ENCODE measurements at regions not wholly inside any gene's neighbourhood (a gene's known extent, or its start where the extent isn't known, plus 50 kb on each side); places are given as distances from the start of the nearest gene placed in this dataset.
"Not testable (repeated sequence)": the region's sequence is repeated elsewhere in the genome, so short reads cannot be mapped to it uniquely, and the experiment has no call there.

GRCh38 chr7:131031099-131031868 is 296.4 kb upstream of the MKLN1 start:
- Histone ChIP-seq H3K27me3 (ENCODE audit: control insufficient read depth, insufficient read depth, low read length) (no peaks in the 10 kb centered on the region), H3K36me3 (ENCODE audit: control insufficient read depth, insufficient read depth, low read length) (no peaks in the 10 kb centered on the region), H3K27ac (ENCODE audit: low read depth, low read length) (no peak overlapping the region), H3K4me1 (ENCODE audit: control insufficient read depth, insufficient read depth, low read length) (no peaks in the 10 kb centered on the region), H3K9ac (ENCODE audit: low read depth, low read length) (no peak overlapping the region), H3K9me3 (ENCODE audit: control insufficient read depth, insufficient read depth, low read length) (no peaks in the 10 kb centered on the region), H3K4me3 (ENCODE audit: low read depth, low read length) (no peak overlapping the region)

DNA sequence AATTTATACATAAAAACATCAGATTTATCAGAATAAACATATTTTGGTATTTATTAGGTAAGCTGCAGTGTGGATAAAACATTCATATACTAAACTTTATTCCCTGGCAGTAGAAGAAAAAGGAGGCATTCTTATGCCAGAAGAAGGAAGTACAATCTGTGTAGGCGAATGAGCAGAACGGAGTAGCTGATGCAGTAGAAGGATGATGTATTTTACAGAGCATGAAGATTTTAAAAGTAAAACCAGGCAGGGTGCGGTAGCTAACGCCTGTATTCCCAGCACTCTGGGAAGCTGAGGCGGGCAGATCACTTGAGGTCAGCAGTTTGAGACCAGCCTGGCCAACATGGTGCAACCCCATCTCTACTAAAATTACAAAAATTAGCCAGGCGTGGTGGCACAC is 294.9 kb upstream of the MKLN1 start:
- Histone ChIP-seq H3K9me3 (ENCODE audit: control insufficient read depth, insufficient read depth, low read length) (no peaks in the 10 kb centered on the region), H3K4me1 (ENCODE audit: control insufficient read depth, insufficient read depth, low read length) (no peaks in the 10 kb centered on the region), H3K4me3 (ENCODE audit: low read depth, low read length) (no peak overlapping the region), H3K27ac (ENCODE audit: low read depth, low read length) (no peak overlapping the region), H3K27me3 (ENCODE audit: control insufficient read depth, insufficient read depth, low read length) (no peaks in the 10 kb centered on the region), H3K9ac (ENCODE audit: low read depth, low read length) (no peak overlapping the region), H3K36me3 (ENCODE audit: control insufficient read depth, insufficient read depth, low read length) (no peaks in the 10 kb centered on the region)

GRCh38 chr7:131034166-131034881 is 293.4 kb upstream of the MKLN1 start:
- Histone ChIP-seq H3K9me3 (ENCODE audit: control insufficient read depth, insufficient read depth, low read length) (no peaks in the 10 kb centered on the region), H3K27ac (ENCODE audit: low read depth, low read length) (no peak overlapping the region), H3K36me3 (ENCODE audit: control insufficient read depth, insufficient read depth, low read length) (no peaks in the 10 kb centered on the region), H3K27me3 (ENCODE audit: control insufficient read depth, insufficient read depth, low read length) (no peaks in the 10 kb centered on the region), H3K4me3 (ENCODE audit: low read depth, low read length) (no peak overlapping the region), H3K9ac (ENCODE audit: low read depth, low read length) (no peak overlapping the region), H3K4me1 (ENCODE audit: control insufficient read depth, insufficient read depth, low read length) (no peaks in the 10 kb centered on the region)

DNA sequence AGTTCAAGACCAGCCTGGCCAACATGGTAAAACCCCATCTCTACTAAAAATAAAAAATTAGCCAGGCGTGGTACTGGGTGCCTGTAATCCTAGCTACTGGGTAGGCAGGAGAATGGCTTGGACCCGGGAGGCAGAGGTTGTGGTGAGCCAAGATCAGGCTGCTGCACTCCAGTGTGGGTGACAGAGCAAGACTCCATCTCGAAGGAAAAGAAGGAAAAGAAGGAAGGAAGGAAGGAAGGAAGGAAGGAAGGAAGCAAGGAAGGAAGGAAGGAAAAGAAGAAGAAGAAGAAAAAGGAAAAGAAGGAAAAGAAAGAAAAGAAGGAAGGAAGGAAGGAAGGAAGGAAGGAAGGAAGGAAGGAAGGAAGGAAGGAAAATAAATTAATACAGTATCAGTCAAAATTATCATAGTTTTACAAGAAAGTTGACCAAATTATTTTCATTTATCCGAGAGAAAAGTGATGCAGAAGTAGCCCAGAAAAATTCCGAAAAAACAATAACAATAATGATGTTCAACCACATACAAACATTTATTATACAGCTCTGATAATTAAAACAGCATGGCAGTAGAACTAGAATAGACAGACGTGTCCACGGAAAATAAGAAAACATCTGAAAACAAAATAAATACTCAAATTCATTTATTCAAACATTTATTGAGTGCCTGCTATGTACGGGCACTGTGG is 292.4 kb upstream of the MKLN1 start:
- H3K4me1 ChIP-seq (ENCODE audit: control insufficient read depth, insufficient read depth, low read length): no peaks in the 10 kb centered on the region
- H3K27me3 ChIP-seq (ENCODE audit: control insufficient read depth, insufficient read depth, low read length): no peaks in the 10 kb centered on the region
- no peaks in the 10 kb centered on the region for H3K9me3 ChIP-seq (ENCODE audit: control insufficient read depth, insufficient read depth, low read length)
- no peak overlapping the region for H3K27ac ChIP-seq (ENCODE audit: low read depth, low read length)
- H3K36me3 ChIP-seq (ENCODE audit: control insufficient read depth, insufficient read depth, low read length): no peaks in the 10 kb centered on the region
- H3K4me3 ChIP-seq (ENCODE audit: low read depth, low read length): no peak overlapping the region
- no peak overlapping the region for H3K9ac ChIP-seq (ENCODE audit: low read depth, low read length)

DNA sequence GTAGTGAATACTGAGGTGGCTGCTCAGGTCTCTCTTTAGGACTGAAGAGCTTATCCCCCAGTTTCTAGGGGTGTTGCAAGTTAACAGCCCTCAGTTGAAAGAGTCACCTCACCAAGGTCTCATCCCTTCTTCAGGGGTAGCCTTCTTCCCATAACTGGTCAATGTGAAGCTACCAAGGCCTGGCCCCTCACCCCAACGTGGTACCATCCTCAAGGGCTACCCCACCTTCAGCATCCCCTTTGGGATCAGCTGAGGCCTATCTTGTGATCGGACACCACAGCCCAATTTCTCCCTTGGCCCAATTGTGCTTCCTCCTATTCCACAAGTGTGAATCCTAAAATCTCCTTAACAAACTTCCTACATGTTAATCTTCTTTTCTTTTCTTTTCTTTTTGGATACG is 289.5 kb upstream of the MKLN1 start:
- Histone ChIP-seq H3K4me3 (ENCODE audit: low read depth, low read length) (no peak overlapping the region), H3K4me1 (ENCODE audit: control insufficient read depth, insufficient read depth, low read length) (peaks cover 19% of the 10 kb centered on the region), H3K27ac (ENCODE audit: low read depth, low read length) (no peak overlapping the region), H3K36me3 (ENCODE audit: control insufficient read depth, insufficient read depth, low read length) (no peaks in the 10 kb centered on the region), H3K9ac (ENCODE audit: low read depth, low read length) (no peak overlapping the region), H3K27me3 (ENCODE audit: control insufficient read depth, insufficient read depth, low read length) (no peaks in the 10 kb centered on the region), H3K9me3 (ENCODE audit: control insufficient read depth, insufficient read depth, low read length) (no peaks in the 10 kb centered on the region)

DNA sequence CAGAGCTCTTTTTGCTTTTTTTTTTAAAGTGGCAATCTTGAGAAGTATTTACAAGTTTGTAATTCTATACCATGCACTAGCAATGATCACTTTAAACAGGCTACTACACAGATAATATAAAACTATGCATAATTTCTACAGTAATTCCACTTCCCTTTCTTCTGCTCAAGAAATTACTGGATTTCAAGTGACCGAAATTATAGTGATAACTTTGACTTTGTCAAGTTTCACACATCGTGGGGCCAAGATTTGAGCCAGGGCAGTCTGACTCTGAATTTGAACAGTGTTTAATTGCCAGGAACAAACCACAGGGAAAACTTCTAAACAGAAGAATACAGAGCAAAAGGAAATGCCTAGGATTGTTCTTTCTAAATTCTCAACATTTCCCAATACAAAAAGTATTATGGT is 288.3 kb upstream of the MKLN1 start:
- Histone ChIP-seq H3K9ac (ENCODE audit: low read depth, low read length) (no peak overlapping the region), H3K4me1 (ENCODE audit: control insufficient read depth, insufficient read depth, low read length) (peaks cover 20% of the 10 kb centered on the region), H3K9me3 (ENCODE audit: control insufficient read depth, insufficient read depth, low read length) (no peaks in the 10 kb centered on the region), H3K27ac (ENCODE audit: low read depth, low read length) (no peak overlapping the region), H3K27me3 (ENCODE audit: control insufficient read depth, insufficient read depth, low read length) (no peaks in the 10 kb centered on the region), H3K36me3 (ENCODE audit: control insufficient read depth, insufficient read depth, low read length) (no peaks in the 10 kb centered on the region), H3K4me3 (ENCODE audit: low read depth, low read length) (no peak overlapping the region)

DNA sequence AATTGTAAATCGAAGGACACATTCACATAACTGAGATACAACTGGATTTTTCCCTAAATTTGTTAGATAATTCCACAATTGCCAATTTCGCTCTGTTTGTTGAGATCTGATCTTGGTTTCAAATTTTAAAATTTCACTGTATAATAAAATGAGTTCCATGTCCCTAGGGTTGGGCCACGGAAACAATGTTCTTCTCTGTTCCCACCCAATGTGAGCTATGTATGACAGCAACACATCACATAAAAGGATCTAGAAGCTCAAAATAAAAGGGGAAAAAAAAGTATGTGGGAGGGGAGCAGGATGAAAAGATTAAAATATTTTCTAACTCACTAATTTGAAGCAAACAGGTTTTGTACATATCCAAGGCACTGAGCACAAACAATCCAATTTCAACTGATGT is 287.8 kb upstream of the MKLN1 start:
- H3K4me3 ChIP-seq (ENCODE audit: low read depth, low read length): no peak overlapping the region
- H3K9ac ChIP-seq (ENCODE audit: low read depth, low read length): no peak overlapping the region
- no peaks in the 10 kb centered on the region for H3K36me3 ChIP-seq (ENCODE audit: control insufficient read depth, insufficient read depth, low read length)
- H3K27me3 ChIP-seq (ENCODE audit: control insufficient read depth, insufficient read depth, low read length): no peaks in the 10 kb centered on the region
- no peaks in the 10 kb centered on the region for H3K9me3 ChIP-seq (ENCODE audit: control insufficient read depth, insufficient read depth, low read length)
- no peak overlapping the region for H3K27ac ChIP-seq (ENCODE audit: low read depth, low read length)
- H3K4me1 ChIP-seq (ENCODE audit: control insufficient read depth, insufficient read depth, low read length): peaks cover 20% of the 10 kb centered on the region

GRCh38 chr7:131040467-131040932 is 287.2 kb upstream of the MKLN1 start:
- no peaks in the 10 kb centered on the region for H3K9me3 ChIP-seq (ENCODE audit: control insufficient read depth, insufficient read depth, low read length)
- no peak overlapping the region for H3K27ac ChIP-seq (ENCODE audit: low read depth, low read length)
- H3K9ac ChIP-seq (ENCODE audit: low read depth, low read length): no peak overlapping the region
- H3K4me1 ChIP-seq (ENCODE audit: control insufficient read depth, insufficient read depth, low read length): peaks cover 20% of the 10 kb centered on the region
- H3K27me3 ChIP-seq (ENCODE audit: control insufficient read depth, insufficient read depth, low read length): no peaks in the 10 kb centered on the region
- H3K4me3 ChIP-seq (ENCODE audit: low read depth, low read length): no peak overlapping the region
- H3K36me3 ChIP-seq (ENCODE audit: control insufficient read depth, insufficient read depth, low read length): no peaks in the 10 kb centered on the region

GRCh38 chr7:131041012-131041695 is 286.5 kb upstream of the MKLN1 start:
- peaks cover 20% of the 10 kb centered on the region for H3K4me1 ChIP-seq (ENCODE audit: control insufficient read depth, insufficient read depth, low read length)
- not testable (repeated sequence) for H3K9ac ChIP-seq (ENCODE audit: low read depth, low read length); H3K27me3 ChIP-seq (ENCODE audit: control insufficient read depth, insufficient read depth, low read length); H3K36me3 ChIP-seq (ENCODE audit: control insufficient read depth, insufficient read depth, low read length); H3K27ac ChIP-seq (ENCODE audit: low read depth, low read length); H3K9me3 ChIP-seq (ENCODE audit: control insufficient read depth, insufficient read depth, low read length); H3K4me3 ChIP-seq (ENCODE audit: low read depth, low read length)

- no peak overlapping the region for H3K4me3 ChIP-seq (ENCODE audit: low read depth, low read length)
- H3K27me3 ChIP-seq (ENCODE audit: control insufficient read depth, insufficient read depth, low read length): no peaks in the 10 kb centered on the region
- H3K9ac ChIP-seq (ENCODE audit: low read depth, low read length): no peak overlapping the region
- no peaks in the 10 kb centered on the region for H3K9me3 ChIP-seq (ENCODE audit: control insufficient read depth, insufficient read depth, low read length)
- peaks cover 20% of the 10 kb centered on the region for H3K4me1 ChIP-seq (ENCODE audit: control insufficient read depth, insufficient read depth, low read length)
- H3K36me3 ChIP-seq (ENCODE audit: control insufficient read depth, insufficient read depth, low read length): no peaks in the 10 kb centered on the region
- H3K27ac ChIP-seq (ENCODE audit: low read depth, low read length): peak overlapping the region; percentile 53
These were observed 285.2 kb upstream of the MKLN1 start for GRCh38 chr7:131042269-131043160.
